Astrocyte (in vitro differentiated cells and primary cell): ENCODE measurements at regions not wholly inside any gene's neighbourhood (a gene's known extent, or its start where the extent isn't known, plus 50 kb on each side); places are given as distances from the start of the nearest gene placed in this dataset.
A peak's percentile ranks its signal among the peaks of the same experiment; 100 is the strongest.

Source experiments
- DNase-seq: peaks from one replicate; pipeline ENCODE4 v3.0.0-alpha.2; 2010; ENCODE audit warnings: low read depth
- FAIRE-seq: peaks from 2 replicates; lab custom pipeline; 2011; peaks lifted over from hg19 to GRCh38; lab: Jason Lieb, UNC
- H2AFZ ChIP-seq: 2 replicates; pipeline ENCODE4 v1.6.0; 2012; ENCODE audit warnings: low read depth, low read length, inconsistent platforms
- H3K27ac ChIP-seq: 2 replicates; pipeline ENCODE4 v1.5.1; 2011; ENCODE audit warnings: low read depth, low read length, inconsistent platforms
- H3K27me3 ChIP-seq: 2 replicates; pipeline ENCODE4 v1.6.0; 2011; ENCODE audit warnings: low read length, inconsistent platforms; ENCODE audit not compliant: insufficient read depth
- H3K36me3 ChIP-seq: 2 replicates; pipeline ENCODE4 v1.5.1; 2011; ENCODE audit warnings: low read length, inconsistent platforms; ENCODE audit not compliant: insufficient read depth
- H3K4me1 ChIP-seq: 2 replicates; pipeline ENCODE4 v1.5.1; 2011; ENCODE audit warnings: low read length, inconsistent platforms; ENCODE audit not compliant: insufficient read depth
- H3K4me2 ChIP-seq: 2 replicates; pipeline ENCODE4 v1.6.0; 2012; ENCODE audit warnings: low read length, inconsistent platforms
- H3K4me3 ChIP-seq: 2 replicates; pipeline ENCODE4 v1.5.1; 2011; ENCODE audit warnings: low read depth, mild to moderate bottlenecking, low read length, inconsistent platforms; ENCODE audit not compliant: insufficient read depth
- H3K79me2 ChIP-seq: 2 replicates; pipeline ENCODE4 v1.6.0; 2012; ENCODE audit warnings: mild to moderate bottlenecking, low read length, inconsistent platforms; ENCODE audit not compliant: insufficient read depth
- H3K9ac ChIP-seq: 2 replicates; pipeline ENCODE4 v1.6.0; 2012; ENCODE audit warnings: mild to moderate bottlenecking, low read length, inconsistent platforms
- H3K9me3 ChIP-seq: 2 replicates; pipeline ENCODE4 v1.5.1; 2012; ENCODE audit warnings: low read depth, mild to moderate bottlenecking, low read length, inconsistent platforms; ENCODE audit not compliant: insufficient read depth
- H4K20me1 ChIP-seq: 2 replicates; pipeline ENCODE4 v1.6.0; 2012; ENCODE audit warnings: low read length, inconsistent platforms; ENCODE audit not compliant: insufficient read depth
- H3K27ac Mint-ChIP-seq: one replicate; pipeline ENCODE4 v1.8.0; 2021; ENCODE audit warnings: mild to moderate bottlenecking, mixed read lengths; ENCODE audit not compliant: unreplicated experiment
- H3K27me3 Mint-ChIP-seq: one replicate; pipeline ENCODE4 v1.8.0; 2021; ENCODE audit warnings: low read depth, mixed read lengths; ENCODE audit not compliant: unreplicated experiment
- H3K36me3 Mint-ChIP-seq: one replicate; pipeline ENCODE4 v1.8.0; 2021; ENCODE audit warnings: low read depth, mixed read lengths; ENCODE audit not compliant: unreplicated experiment
- H3K4me1 Mint-ChIP-seq: one replicate; pipeline ENCODE4 v1.8.0; 2021; ENCODE audit warnings: low read depth, mixed read lengths; ENCODE audit not compliant: unreplicated experiment
- H3K4me3 Mint-ChIP-seq: one replicate; pipeline ENCODE4 v1.8.0; 2021; ENCODE audit warnings: mild to moderate bottlenecking, moderate library complexity, mixed read lengths; ENCODE audit not compliant: unreplicated experiment
- H3K9me3 Mint-ChIP-seq: one replicate; pipeline ENCODE4 v1.8.0; 2021; ENCODE audit warnings: mild to moderate bottlenecking, mixed read lengths; ENCODE audit not compliant: unreplicated experiment
- TF ChIP-seq, protein P1 (sequence below): IDR thresholded peaks from 2 replicates; pipeline ENCODE4 v1.5.1; 2011; ENCODE audit warnings: low read depth, mild to moderate bottlenecking, inconsistent platforms, low read length, moderate library complexity; ENCODE audit not compliant: insufficient read depth

- TF ChIP-seq, protein P1, sequence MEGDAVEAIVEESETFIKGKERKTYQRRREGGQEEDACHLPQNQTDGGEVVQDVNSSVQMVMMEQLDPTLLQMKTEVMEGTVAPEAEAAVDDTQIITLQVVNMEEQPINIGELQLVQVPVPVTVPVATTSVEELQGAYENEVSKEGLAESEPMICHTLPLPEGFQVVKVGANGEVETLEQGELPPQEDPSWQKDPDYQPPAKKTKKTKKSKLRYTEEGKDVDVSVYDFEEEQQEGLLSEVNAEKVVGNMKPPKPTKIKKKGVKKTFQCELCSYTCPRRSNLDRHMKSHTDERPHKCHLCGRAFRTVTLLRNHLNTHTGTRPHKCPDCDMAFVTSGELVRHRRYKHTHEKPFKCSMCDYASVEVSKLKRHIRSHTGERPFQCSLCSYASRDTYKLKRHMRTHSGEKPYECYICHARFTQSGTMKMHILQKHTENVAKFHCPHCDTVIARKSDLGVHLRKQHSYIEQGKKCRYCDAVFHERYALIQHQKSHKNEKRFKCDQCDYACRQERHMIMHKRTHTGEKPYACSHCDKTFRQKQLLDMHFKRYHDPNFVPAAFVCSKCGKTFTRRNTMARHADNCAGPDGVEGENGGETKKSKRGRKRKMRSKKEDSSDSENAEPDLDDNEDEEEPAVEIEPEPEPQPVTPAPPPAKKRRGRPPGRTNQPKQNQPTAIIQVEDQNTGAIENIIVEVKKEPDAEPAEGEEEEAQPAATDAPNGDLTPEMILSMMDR, result no peak
- H3K27ac Mint-ChIP-seq, result no peak overlapping the region
- no peak overlapping the region for H3K27ac ChIP-seq
- peaks cover 2% of the 10 kb centered on the region for H3K4me1 Mint-ChIP-seq
- peak; percentile 50 for FAIRE-seq
- no peaks in the 10 kb centered on the region for H3K27me3 ChIP-seq
- H3K9ac ChIP-seq, result no peak overlapping the region
- H3K4me3 Mint-ChIP-seq, result no peak overlapping the region
- DNase-seq, result peak; percentile 4
- H3K4me3 ChIP-seq, result no peak overlapping the region
- no peak overlapping the region for H2AFZ ChIP-seq
- no peaks in the 10 kb centered on the region for H3K9me3 ChIP-seq
- no peaks in the 10 kb centered on the region for H3K36me3 ChIP-seq
- H3K4me1 ChIP-seq, result no peaks in the 10 kb centered on the region
- H4K20me1 ChIP-seq, result no peaks in the 10 kb centered on the region
- no peaks in the 10 kb centered on the region for H3K27me3 Mint-ChIP-seq
- no peaks in the 10 kb centered on the region for H3K36me3 Mint-ChIP-seq
- H3K9me3 Mint-ChIP-seq, result peaks cover 8% of the 10 kb centered on the region
- no peaks in the 10 kb centered on the region for H3K79me2 ChIP-seq
- no peak overlapping the region for H3K4me2 ChIP-seq
Measured at GRCh38 chr9:16921855-16922254, 51.4 kb upstream of the BNC2 start.
